ENCODE measurements at regions not wholly inside any gene's neighbourhood (a gene's known extent, or its start where the extent isn't known, plus 50 kb on each side); places are given as distances from the start of the nearest gene placed in this dataset.

DNA sequence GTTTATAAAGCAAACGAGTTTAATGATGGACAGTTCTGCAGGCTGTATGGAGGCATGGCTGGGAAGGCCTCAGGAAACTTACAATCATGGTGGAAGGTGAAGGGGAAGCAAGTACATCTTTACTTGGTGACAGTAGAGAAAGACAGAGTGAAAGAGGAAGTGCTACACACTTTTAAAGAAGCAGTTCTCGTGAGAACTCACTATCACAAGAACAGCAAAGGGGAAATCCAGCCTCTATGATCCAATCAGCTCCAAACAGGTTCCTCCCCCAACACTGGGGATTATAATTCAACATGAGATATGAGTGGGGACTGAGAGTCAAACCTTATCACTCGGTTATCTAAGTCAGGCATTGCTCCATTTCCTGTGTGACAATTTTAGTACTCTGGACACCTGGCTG lies 189.9 kb upstream of the CNTN1 start:
- DNase-seq: no peak
- ATAC-seq (ENCODE audit: low read depth in 2 of 2): peak; percentile 23 to 46
- Mint-ChIP-seq H3K4me1 (peaks cover 0 to 4% (median 0%) of the 10 kb centered on the region in 3 donors), H3K4me3 (no peak overlapping the region), H3K27ac (no peak overlapping the region), H3K36me3 (no peaks in the 10 kb centered on the region), H3K27me3 (peaks cover 4 to 8% (median 5%) of the 10 kb centered on the region in 3 donors), H3K9me3 (peaks cover 0 to 4% (median 1%) of the 10 kb centered on the region in 7 donors)

DNA sequence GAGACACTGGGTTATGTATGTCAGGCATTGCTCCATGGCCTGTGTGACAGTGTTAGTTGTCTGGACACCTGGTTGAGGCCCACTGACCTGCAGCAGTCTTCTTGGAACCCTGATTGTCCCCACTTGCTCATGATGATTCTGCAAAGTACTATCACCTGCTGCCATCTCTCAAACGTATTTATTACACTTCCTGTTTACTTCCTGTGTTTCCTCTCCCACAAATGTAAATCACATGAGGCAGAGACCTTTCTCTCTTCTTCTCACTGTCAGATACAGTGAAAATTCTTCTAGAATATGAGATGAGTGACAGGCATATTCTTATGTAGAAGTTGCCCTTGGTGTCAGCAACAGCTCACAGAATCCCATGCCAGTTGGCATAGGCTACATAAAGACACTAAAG lies 186.9 kb upstream of the CNTN1 start:
- no peaks in the 10 kb centered on the region for H3K36me3 Mint-ChIP-seq
- peaks cover 0 to 4% (median 0%) of the 10 kb centered on the region in 3 donors for H3K4me1 Mint-ChIP-seq
- H3K9me3 Mint-ChIP-seq: peaks cover 0 to 4% (median 0%) of the 10 kb centered on the region in 7 donors
- no peak overlapping the region for H3K27ac Mint-ChIP-seq
- ATAC-seq (ENCODE audit: low read depth in 2 of 2) (no peak), DNase-seq (no peak)
- no peak overlapping the region for H3K4me3 Mint-ChIP-seq
- H3K27me3 Mint-ChIP-seq: peaks cover 0 to 3% (median 0%) of the 10 kb centered on the region in 3 donors

DNA sequence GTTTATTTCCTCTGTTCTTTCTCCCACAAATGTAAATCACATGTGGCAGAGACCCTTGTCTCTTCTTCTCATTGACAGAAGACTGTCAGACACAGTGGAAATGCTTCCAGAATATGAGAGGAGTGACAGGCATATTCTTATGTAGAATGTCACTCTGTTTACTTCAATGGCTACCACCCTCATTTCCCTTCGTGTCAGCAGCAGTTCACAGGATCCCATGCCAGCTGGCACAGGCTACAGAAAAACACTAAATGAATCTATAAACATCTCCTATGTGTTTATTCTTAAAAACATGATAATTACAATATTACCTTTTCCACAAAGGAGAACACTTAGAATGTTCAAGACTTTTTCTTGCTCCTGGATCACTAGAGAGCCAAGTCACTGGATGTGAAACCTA lies 183.8 kb upstream of the CNTN1 start:
- ATAC-seq (ENCODE audit: low read depth in 2 of 2) (no peak), DNase-seq (no peak)
- no peak overlapping the region for H3K27ac Mint-ChIP-seq
- peaks cover 0 to 2% (median 0%) of the 10 kb centered on the region in 3 donors for H3K27me3 Mint-ChIP-seq
- no peaks in the 10 kb centered on the region for H3K36me3 Mint-ChIP-seq
- no peaks in the 10 kb centered on the region for H3K9me3 Mint-ChIP-seq
- no peaks in the 10 kb centered on the region for H3K4me1 Mint-ChIP-seq
- H3K4me3 Mint-ChIP-seq: no peak overlapping the region

DNA sequence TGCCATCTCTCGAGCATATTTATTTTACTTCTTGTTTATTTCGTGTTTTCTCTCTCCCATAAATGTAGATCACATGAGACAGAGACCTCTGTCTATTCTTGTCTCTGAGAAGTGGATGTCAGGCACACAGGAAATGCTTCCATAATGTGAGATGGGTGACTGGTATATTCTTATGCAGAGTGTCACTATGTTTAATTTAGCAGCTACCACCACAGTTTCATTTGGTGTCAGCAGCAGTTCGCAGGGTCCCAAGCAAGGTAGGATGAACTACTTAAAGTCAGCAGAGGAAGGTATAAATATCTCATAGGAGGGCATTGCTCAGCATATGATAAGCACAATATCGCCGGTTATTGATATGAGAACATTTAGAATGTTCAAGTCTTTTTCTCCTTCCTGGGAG lies 180.9 kb upstream of the CNTN1 start:
- DNase-seq: no peak
- Mint-ChIP-seq H3K4me3 (no peak overlapping the region), H3K4me1 (no peaks in the 10 kb centered on the region), H3K27me3 (peaks cover 0 to 4% (median 0%) of the 10 kb centered on the region in 3 donors), H3K9me3 (no peaks in the 10 kb centered on the region), H3K27ac (no peak overlapping the region), H3K36me3 (no peaks in the 10 kb centered on the region)
- ATAC-seq (ENCODE audit: low read depth in 2 of 2): no peak

DNA sequence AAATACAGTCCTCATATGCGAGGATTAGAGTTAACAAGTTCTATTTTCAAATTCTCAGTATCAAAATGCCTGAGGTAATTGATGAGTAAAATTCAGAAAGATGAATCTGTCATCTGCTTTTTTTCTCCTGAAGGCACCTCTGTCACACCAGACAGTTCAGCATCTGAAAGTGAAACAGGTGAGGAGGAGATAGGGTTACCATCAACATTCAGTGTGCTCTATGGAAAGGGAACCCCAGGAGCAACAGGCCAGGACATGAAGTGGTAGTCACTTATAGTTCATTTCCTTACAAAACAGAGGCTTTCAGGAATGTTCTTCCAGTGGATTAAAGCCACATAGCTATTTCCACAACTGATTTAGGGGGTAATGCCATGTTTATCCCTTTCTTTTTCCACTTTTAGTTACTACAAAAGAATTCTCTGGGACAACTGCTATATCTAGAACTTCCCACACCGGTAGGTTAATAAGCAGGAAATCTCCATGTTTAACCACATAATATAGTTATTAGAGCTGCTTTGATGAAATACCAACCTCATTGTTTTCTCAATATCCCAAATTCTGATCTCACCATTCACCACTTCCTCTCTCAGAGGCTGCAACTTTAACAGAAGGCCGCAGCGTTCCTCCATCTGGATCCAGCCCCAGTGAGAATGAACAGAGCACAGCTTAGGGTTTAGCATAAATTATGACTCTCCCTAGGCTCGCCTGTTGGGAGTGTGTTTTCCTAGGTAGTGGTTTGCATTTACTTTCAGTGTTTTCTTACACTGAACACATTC lies 177.0 kb upstream of the CNTN1 start:
- no peaks in the 10 kb centered on the region for H3K9me3 Mint-ChIP-seq
- H3K36me3 Mint-ChIP-seq: no peaks in the 10 kb centered on the region
- no peak overlapping the region for H3K4me3 Mint-ChIP-seq
- DNase-seq (no peak), ATAC-seq (ENCODE audit: low read depth in 2 of 2) (no peak)
- H3K4me1 Mint-ChIP-seq: peaks cover 0 to 2% (median 0%) of the 10 kb centered on the region in 3 donors
- H3K27ac Mint-ChIP-seq: no peak overlapping the region
- peaks cover 0 to 4% (median 0%) of the 10 kb centered on the region in 3 donors for H3K27me3 Mint-ChIP-seq

DNA sequence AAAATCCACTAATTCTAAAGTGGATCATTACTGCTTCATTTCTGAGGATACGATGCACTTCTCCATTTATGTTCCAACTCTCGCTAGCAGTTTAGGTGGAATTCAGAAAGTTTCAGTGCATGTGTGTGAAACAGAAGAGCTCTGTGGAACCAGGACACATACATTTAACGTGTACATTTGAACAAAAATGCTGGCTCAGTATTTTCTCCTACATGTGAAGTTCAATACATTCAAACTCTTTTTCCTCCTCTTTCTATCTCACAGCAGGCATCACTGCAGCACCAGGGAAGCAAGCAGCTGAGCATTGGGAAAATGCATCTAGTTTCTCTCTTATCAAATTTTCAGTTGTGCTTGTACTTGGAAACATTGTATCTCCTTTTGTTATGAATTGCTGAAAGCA lies 169.4 kb upstream of the CNTN1 start:
- ATAC-seq (ENCODE audit: low read depth in 2 of 2): no peak
- DNase-seq: no peak
- Mint-ChIP-seq H3K27ac (no peak overlapping the region), H3K4me1 (peaks cover 0 to 14% (median 3%) of the 10 kb centered on the region in 3 donors), H3K36me3 (no peaks in the 10 kb centered on the region), H3K4me3 (no peak overlapping the region), H3K27me3 (no peaks in the 10 kb centered on the region), H3K9me3 (no peaks in the 10 kb centered on the region)

DNA sequence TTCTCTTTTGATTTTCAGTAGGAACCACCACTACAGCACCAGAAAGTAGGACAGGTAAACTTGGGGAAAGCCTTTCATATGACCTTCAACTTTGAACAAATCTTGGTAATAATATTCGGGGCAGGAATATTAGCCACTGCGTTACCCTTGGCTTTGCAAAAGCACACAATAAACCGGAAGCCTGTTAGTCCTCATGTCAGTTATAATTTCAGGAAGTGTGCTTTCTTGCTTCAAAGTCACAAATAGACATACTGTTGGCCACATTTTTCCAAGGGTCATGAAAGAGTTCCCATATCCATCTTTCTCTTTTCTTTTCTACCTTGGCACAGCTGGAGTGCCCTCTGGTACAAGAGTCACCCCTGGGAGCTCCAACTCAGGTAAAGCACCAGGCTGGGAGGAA lies 167.2 kb upstream of the CNTN1 start:
- Mint-ChIP-seq H3K4me3 (no peak overlapping the region), H3K27ac (peak overlapping the region in 1 of 6 donors; percentile 10), H3K36me3 (no peaks in the 10 kb centered on the region), H3K4me1 (peaks cover 0 to 13% (median 3%) of the 10 kb centered on the region in 3 donors), H3K27me3 (no peaks in the 10 kb centered on the region), H3K9me3 (no peaks in the 10 kb centered on the region)
- DNase-seq (no peak), ATAC-seq (ENCODE audit: low read depth in 2 of 2) (no peak)

DNA sequence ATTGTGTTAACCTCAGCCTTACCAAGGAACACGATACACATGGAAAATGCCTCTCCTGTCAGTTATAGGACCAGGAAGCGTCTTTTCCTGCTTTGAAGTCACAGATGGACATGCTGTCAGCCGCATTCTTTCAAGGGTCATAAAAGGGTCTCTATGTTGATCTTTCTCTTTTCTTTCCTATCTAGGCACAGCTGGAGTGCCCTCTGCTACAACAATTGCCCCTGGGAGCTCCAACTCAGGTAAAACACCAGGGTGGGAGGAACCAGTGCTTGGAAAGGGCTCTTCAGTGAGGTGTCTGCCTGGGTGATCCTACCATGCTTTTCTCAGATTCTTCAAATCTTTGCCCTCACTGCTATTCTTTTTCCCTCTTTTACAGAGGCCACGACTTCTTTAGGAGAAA lies 157.4 kb upstream of the CNTN1 start:
- Mint-ChIP-seq H3K4me1 (no peaks in the 10 kb centered on the region), H3K9me3 (peaks cover 0 to 17% (median 0%) of the 10 kb centered on the region in 7 donors), H3K36me3 (no peaks in the 10 kb centered on the region), H3K27me3 (no peaks in the 10 kb centered on the region), H3K27ac (no peak overlapping the region), H3K4me3 (no peak overlapping the region)
- ATAC-seq (ENCODE audit: low read depth in 2 of 2) (no peak), DNase-seq (no peak)

DNA sequence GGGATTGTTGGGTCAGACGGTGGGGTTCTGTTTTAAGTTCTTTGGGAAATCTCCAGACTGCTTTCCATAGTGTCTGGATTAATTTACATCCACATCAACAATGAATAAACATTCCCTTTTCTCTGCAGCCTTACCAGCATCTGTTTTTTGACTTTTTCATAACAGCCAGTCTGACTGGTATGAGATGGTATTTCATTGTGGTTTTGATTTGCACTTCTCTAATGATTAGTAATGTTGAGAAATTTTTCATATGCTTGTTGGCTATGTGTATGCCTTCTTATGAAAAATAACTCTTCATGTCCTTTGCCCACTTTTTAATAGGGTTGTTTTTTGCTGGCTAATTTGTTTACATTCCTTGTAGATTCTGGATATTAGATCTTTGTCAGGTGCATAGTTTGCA lies 140.8 kb upstream of the CNTN1 start:
- Mint-ChIP-seq H3K36me3 (no peaks in the 10 kb centered on the region), H3K27me3 (peaks cover 0 to 4% (median 0%) of the 10 kb centered on the region in 3 donors), H3K4me3 (no peak overlapping the region), H3K9me3 (peaks cover 0 to 15% (median 8%) of the 10 kb centered on the region in 7 donors), H3K27ac (no peak overlapping the region), H3K4me1 (no peaks in the 10 kb centered on the region)
- ATAC-seq (ENCODE audit: low read depth in 2 of 2) (no peak), DNase-seq (no peak)

DNA sequence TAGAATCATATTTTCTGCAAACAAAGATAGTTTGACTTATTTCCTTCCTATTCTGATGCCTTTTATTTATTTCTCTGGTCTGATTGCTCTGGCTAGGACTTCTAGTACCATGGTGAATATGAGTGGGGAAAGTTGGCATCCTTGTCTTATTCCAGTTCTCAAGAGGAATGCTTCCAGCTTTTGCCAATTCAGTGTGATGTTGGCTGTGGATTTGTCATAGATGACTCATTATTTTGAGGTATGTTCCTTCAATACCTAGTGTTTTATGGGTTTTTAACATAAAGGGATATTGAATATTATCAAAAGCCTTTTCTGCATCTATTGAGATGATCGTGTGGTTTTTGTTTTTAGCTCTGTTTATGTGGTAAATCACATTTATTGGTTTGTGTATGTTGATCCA lies 139.4 kb upstream of the CNTN1 start:
- Mint-ChIP-seq H3K27ac (no peak overlapping the region), H3K27me3 (peaks cover 0 to 4% (median 0%) of the 10 kb centered on the region in 3 donors), H3K4me1 (no peaks in the 10 kb centered on the region), H3K4me3 (no peak overlapping the region), H3K9me3 (peaks cover 0 to 15% (median 8%) of the 10 kb centered on the region in 7 donors), H3K36me3 (no peaks in the 10 kb centered on the region)
- ATAC-seq (ENCODE audit: low read depth in 2 of 2): no peak
- no peak for DNase-seq

DNA sequence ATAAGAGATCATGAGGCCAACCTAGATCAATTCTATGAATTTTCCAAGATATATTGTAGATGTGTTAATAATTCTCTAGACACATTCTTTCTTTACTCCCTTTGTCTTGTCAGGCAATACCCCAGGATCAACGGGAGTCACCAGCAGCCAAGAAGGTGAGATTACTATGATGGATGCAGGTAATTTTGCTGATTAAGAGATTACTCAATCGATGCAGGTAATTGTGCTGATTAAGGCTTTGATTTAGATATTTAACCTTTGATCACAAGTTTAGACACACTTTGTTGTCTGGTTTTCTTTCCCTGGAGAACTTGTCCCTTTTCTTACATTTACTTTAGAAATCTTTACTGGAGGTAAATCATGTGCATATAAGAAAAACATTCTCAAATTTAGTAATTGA lies 134.3 kb upstream of the CNTN1 start:
- H3K4me1 Mint-ChIP-seq: no peaks in the 10 kb centered on the region
- H3K27me3 Mint-ChIP-seq: peaks cover 0 to 4% (median 0%) of the 10 kb centered on the region in 3 donors
- H3K36me3 Mint-ChIP-seq: no peaks in the 10 kb centered on the region
- peaks cover 0 to 8% (median 4%) of the 10 kb centered on the region in 7 donors for H3K9me3 Mint-ChIP-seq
- H3K4me3 Mint-ChIP-seq: no peak overlapping the region
- no peak overlapping the region for H3K27ac Mint-ChIP-seq
- ATAC-seq (ENCODE audit: low read depth in 2 of 2) (no peak), DNase-seq (no peak)

DNA sequence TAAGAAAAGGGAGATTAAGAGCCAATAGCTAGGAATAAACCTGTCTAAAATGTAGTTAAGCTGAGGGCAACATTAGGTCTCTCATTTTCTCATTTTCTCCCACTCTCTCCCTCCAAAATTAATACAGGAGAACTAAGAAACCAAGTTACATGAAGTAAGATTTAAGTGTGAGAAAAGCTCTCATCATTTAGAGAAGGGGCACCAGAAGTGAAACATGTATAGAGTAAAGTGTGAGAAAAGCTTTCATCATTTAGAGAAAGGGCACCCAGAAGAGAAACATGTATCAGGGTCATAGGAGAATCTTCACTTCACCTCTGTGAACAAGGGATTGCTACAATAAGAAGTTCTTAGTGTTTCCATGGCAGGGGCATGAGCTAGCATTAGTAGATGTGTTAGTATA lies 132.4 kb upstream of the CNTN1 start:
- no peak overlapping the region for H3K27ac Mint-ChIP-seq
- ATAC-seq (ENCODE audit: low read depth in 2 of 2) (no peak), DNase-seq (no peak)
- H3K9me3 Mint-ChIP-seq: peaks cover 0 to 3% (median 0%) of the 10 kb centered on the region in 7 donors
- no peak overlapping the region for H3K4me3 Mint-ChIP-seq
- no peaks in the 10 kb centered on the region for H3K4me1 Mint-ChIP-seq
- H3K27me3 Mint-ChIP-seq: peaks cover 0 to 4% (median 0%) of the 10 kb centered on the region in 3 donors
- H3K36me3 Mint-ChIP-seq: no peaks in the 10 kb centered on the region

DNA sequence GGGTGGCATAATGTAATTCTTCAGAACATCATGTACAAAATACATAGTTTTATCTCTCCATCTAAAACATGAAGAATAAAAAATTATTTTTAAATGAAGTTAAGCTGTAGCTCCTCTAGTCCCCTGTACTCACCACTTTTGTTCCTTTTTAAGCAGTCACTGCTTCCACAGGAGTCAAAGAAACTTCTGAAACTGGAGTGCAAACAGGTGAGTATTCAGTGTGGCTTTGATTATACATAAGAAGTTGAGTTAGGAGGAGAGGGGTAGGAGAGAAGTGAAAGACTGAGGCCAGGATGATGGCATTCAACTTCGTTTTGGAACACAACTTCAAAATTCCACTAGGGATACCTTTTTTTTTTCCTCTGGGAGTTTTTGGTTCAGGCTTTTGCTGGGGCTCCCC lies 131.4 kb upstream of the CNTN1 start:
- H3K27me3 Mint-ChIP-seq: peaks cover 0 to 4% (median 0%) of the 10 kb centered on the region in 3 donors
- no peak overlapping the region for H3K27ac Mint-ChIP-seq
- no peak overlapping the region for H3K4me3 Mint-ChIP-seq
- no peaks in the 10 kb centered on the region for H3K36me3 Mint-ChIP-seq
- H3K9me3 Mint-ChIP-seq: peaks cover 0 to 3% (median 0%) of the 10 kb centered on the region in 7 donors
- no peaks in the 10 kb centered on the region for H3K4me1 Mint-ChIP-seq
- DNase-seq (no peak), ATAC-seq (ENCODE audit: low read depth in 2 of 2) (no peak)

DNA sequence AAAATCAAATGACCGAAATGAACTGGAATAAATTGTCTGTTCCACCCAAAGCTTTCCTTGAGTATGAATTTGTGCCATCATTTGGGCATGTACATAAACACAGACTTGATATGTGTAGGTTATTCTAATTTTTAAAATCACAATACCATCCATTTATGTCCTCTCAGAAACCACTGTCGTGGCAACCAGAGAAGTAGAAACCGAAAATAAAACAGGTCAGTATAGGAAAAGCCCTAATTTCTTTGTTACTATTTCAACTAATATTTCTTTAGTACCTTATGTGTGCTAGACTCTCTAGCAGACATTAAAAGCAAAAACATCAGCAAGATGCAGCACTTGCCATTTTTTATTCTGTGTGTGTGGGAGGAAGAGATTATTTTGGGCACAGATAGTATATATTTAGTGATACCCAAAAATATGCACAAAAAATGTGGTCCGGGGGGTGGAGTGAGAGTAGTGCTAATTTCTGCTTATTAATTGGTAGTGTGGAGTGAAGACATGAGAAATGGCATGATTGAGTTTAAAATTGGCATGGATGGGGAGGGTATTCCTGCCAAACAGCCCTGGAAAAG lies 130.8 kb upstream of the CNTN1 start:
- H3K4me1 Mint-ChIP-seq: no peaks in the 10 kb centered on the region
- ATAC-seq (ENCODE audit: low read depth in 2 of 2) (no peak), DNase-seq (no peak)
- H3K27ac Mint-ChIP-seq: no peak overlapping the region
- no peak overlapping the region for H3K4me3 Mint-ChIP-seq
- no peaks in the 10 kb centered on the region for H3K27me3 Mint-ChIP-seq
- H3K9me3 Mint-ChIP-seq: no peaks in the 10 kb centered on the region
- H3K36me3 Mint-ChIP-seq: no peaks in the 10 kb centered on the region
